T-helper 1 cell (primary cell): ENCODE measurements at regions not wholly inside any gene's neighbourhood (a gene's known extent, or its start where the extent isn't known, plus 50 kb on each side); places are given as distances from the start of the nearest gene placed in this dataset.

ENCODE experiments used
- DNase-seq, 5 donors: peaks; one replicate each; pipeline ENCODE4 v3.0.0-alpha.2; 2012 to 2020

GRCh38 chr12:23399402-23399933 lies 550.0 kb downstream of the SOX5 start:
- no peak for DNase-seq

DNA sequence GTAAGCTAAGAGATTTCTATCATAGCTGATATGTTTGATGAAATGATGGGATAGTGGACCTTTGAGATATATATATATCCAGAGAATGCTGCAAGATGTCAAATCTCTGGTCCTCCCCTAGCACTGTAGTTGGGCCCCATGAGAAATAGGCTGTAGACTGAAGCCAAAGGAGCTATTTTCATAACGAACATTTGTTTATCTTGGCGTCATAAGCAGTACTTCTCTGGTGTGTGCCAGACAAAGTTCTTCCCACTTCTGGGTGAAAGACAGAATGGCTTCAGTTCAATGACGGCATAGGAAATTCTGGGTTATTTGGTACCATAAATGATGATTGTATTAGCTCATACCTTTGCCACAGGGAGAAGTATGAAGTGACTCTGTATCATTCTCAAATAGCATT lies 534.3 kb downstream of the SOX5 start:
- DNase-seq: no peak

DNA sequence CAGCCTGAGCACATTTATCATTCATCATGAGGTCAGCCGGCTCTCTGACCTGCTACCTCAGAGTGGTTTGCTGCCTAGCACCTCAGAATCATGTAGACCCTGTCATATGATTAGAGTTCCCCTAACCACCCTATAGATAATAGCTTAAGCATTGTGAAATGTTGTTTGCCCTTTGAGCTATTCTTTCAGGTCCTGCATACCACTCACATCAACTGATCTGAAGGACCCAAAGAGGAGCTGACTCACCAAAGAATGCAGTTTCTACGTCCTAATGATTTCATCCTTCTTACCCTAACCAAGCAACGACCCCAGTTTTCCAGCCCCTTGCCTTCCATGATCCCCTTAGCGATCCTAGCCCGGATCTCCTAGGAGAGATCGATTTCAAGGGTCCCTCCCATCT lies 527.9 kb downstream of the SOX5 start:
- DNase-seq: no peak

- DNase-seq: no peak
Observed at GRCh38 chr12:23423097-23423687, 526.3 kb downstream of the SOX5 start.

DNA sequence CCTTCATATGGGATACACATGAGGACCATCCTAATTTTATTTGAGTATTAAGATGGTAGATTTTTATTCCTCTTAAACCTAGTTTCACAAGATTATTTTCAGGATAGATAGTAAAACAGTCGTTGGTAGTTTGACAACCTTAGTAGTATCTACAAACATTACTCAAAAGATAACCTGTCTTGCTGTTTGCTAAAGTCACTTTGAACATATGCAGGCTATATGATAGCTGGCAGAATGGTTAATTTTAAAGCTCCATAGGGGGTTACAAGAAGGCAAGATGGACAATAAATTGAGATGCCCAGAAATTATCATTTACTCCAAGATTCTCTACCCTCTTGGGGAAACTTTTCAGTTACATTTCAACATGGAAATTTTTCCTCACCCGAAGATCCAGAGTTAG lies 525.7 kb downstream of the SOX5 start:
- DNase-seq: no peak

GRCh38 chr12:23424685-23425084 lies 524.8 kb downstream of the SOX5 start:
- no peak for DNase-seq

- no peak for DNase-seq
Observed at GRCh38 chr12:23426328-23426727, 523.1 kb downstream of the SOX5 start.

- DNase-seq: no peak
Observed at GRCh38 chr12:23428758-23429157, 520.7 kb downstream of the SOX5 start.

GRCh38 chr12:23431006-23431405 lies 518.5 kb downstream of the SOX5 start:
- DNase-seq: no peak

- no peak for DNase-seq
Observed at GRCh38 chr12:23433121-23433520, 516.3 kb downstream of the SOX5 start.

GRCh38 chr12:23434154-23434553 lies 515.3 kb downstream of the SOX5 start:
- no peak for DNase-seq

GRCh38 chr12:23446746-23447145 lies 502.7 kb downstream of the SOX5 start:
- no peak for DNase-seq

GRCh38 chr12:23450810-23451209 lies 498.7 kb downstream of the SOX5 start:
- DNase-seq: no peak

GRCh38 chr12:23455283-23455682 lies 494.2 kb downstream of the SOX5 start:
- no peak for DNase-seq

- DNase-seq: no peak
Observed at GRCh38 chr12:23458640-23459039, 490.8 kb downstream of the SOX5 start.

GRCh38 chr12:23462546-23462945 lies 486.9 kb downstream of the SOX5 start:
- DNase-seq: no peak

GRCh38 chr12:23463172-23463571 lies 486.3 kb downstream of the SOX5 start:
- no peak for DNase-seq

DNA sequence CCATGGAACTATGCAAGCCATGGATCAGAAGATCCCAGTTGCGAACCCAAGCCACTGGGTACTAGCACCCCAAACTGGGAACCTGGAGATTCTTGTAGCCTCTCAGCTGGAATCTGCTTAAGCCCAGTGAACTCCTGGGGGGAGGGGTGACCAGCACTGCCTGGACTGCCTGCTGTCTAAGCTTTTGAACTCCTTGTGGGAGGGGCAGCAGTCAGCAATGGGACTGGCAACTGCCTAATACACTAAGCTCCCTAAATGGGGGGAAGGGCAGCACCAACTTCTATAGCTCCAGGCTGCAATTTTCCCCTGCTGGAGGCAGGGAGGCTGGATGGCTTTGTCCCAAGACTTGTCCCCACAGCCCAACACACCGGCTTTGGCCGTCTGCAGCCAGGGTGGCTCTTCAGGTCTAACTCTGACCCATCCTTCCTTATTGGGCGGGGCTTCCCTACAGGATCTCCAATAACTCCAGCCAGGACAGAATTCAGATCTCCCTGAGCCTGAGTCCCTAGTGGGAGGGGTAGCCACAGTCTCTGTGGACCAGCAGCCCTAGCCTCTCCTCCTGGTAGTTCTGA lies 485.1 kb downstream of the SOX5 start:
- DNase-seq: no peak

DNA sequence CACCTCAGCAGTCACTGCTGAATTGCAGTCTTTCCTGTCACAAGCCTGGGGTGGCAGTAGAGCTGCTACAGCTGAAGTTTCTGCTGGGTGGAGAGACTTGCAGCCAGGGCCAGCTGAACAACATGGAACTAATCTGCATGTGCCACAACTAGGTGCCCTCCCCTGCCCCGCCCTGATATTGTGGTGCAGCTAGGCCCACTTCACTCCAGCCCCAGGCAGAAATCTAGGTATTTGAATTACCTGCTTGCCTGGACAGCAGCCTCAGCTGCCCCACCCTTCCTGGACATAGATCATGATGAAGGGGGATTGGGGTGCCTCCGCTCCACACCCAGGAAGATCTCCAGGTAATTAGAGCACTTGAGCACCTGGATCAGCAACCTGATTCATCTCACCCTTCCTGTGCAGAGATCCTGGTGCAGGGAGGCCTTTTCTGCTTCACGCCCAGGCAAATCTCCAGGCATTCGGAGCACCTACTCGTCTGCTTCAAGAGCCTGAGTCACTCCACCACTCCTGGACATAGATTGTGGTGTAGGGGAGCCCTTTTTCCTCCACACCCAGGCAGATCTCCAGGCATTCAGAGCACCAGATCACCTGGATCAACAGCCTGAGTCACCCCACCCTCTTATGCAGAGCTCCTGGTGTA lies 477.0 kb downstream of the SOX5 start:
- no peak for DNase-seq

GRCh38 chr12:23473071-23473470 lies 476.4 kb downstream of the SOX5 start:
- DNase-seq: no peak

DNA sequence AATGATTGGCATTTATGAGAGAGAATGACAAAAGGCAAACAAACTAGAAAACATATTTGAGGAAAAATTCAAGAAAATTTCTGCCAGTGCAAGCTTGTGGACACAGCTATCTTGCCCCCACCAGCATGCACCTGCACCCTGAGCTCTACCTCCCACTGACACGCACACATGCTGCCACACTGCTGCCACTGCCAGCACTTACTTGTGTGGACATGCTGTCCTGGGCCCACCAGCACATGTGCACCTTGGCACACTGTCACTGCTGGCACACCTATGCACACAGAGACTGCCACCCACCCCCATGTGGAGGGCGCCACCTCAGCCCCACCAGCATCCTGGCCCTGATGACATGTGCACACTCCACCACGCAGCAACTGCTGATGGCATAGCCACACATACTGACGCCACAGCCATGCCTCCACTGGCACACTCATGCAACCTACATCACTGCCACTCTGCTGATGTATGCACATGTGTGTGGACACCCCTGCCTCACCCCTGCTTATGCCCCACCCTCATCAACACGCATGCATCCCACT lies 475.0 kb downstream of the SOX5 start:
- DNase-seq: no peak
